ENCODE measurements at regions not wholly inside any gene's neighbourhood (a gene's known extent, or its start where the extent isn't known, plus 50 kb on each side); places are given as distances from the start of the nearest gene placed in this dataset.
"Not testable (repeated sequence)": the region's sequence is repeated elsewhere in the genome, so short reads cannot be mapped to it uniquely, and the experiment has no call there.

DNA sequence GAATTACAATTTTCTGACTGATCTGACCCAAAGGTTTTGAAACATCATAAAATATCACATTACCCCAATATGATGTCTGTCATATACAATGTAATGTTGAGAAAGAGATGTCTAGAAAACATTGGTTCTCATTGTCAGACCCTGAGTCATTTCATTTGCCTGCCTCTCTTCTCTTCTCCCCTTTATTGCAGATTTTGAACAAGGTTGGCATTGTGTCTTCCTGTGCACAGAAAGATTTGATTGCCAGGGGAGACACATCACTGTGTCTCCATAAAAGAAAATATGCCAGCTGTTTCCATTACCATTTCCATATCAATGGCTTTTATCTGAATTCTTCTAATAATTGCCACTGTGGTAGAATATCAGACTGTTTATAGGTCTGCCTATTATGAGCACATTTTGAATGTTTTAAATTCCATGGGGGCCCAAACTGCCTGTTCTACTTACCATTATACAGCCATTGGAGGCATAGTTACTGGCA is 65.6 kb downstream of the IFI44 start:
- FAIRE-seq: no peak

DNA sequence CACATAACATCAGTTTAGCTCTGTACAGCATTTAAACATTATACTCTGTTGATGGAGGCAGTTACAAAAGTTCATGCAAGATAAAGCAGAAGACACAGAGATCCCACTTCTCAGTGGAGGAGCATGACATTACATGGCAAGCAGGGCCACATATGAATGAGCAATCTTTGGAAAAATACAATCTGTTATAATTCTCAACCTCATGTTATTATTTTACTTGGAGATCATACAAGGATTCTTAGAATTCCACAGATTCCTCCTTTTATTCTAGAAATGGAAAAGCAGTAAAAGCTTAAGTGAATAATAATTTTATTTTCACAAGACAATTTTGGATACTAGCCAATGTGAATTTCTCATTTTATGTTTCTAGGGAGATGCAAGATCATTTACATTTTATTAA is 66.6 kb downstream of the IFI44 start:
- FAIRE-seq: no peak

More for the DNA sequence above, 65.6 kb downstream of the IFI44 start:
- peak; percentile 54 for DNase-seq (ENCODE audit: low spot score)

DNA sequence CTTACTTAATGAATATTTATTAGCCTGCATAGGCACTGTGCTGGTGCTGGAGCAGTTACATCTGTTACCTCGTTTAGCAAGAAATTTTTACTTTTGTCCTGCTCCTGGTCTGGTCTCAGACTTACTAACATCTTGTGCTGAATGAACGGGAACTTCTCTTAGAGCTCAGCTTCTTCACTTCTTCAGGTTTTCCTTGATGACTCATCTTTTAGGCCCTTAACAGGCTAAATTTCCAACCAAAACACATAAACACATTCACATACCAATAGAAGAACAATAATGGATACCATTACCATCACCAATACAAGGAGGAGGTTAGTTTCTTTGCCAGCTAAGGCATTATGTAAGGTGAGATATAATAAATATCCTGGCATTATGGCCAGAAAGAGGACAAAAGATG is 68.9 kb downstream of the IFI44 start:
- FAIRE-seq (peak; percentile 32), DNase-seq (ENCODE audit: low spot score) (peak; percentile 12)

More for the DNA sequence above, 66.6 kb downstream of the IFI44 start:
- peak; percentile 9 for DNase-seq (ENCODE audit: low spot score)

GRCh38 chr1:78721136-78721535 is 71.5 kb downstream of the IFI44 start:
- no peak for FAIRE-seq
- no peak for DNase-seq (ENCODE audit: low spot score)

DNA sequence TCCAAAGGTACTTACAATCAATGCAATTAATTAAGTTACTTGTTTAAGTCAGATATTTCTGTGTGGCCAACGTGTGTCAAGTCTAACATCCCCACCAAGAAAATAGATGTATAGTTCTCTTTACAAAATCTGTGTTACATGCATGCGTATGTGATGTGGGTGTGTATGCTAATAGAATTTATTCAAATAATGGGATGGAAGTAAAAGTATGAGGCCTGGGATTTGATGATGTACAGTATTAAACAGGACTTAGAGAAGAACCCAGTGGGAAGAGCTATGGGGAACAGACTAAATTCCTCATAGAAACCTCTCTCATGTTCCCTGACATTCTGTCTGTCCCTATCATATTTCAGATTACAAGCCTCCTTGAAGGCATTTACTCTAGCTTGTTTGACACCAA is 72.5 kb downstream of the IFI44 start:
- DNase-seq (ENCODE audit: low spot score): no peak
- no peak for FAIRE-seq

- DNase-seq (ENCODE audit: low spot score) (no peak), FAIRE-seq (no peak)
Observed at GRCh38 chr1:78722521-78722920, 72.9 kb downstream of the IFI44 start.

- DNase-seq (ENCODE audit: low spot score) (no peak), FAIRE-seq (no peak)
Observed at GRCh38 chr1:78722947-78723346, 73.3 kb downstream of the IFI44 start.

DNA sequence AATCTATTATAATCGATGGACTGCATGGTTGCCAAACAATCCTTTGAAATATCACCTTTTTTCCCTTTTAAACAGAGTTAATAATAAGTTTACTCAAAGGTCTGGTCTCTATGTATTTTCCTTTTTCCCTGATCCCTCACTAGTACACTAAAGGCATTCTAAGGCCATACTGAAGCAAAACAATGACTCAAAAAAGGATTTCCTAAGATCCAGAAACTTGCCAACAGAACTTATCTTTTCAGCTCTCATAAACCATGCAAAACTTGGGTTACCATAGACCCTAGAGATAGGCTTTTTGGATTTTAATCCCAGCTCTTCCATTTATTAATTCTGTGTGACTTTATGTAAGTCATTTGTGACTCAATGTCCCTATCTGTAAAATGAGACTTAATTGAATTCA is 77.1 kb downstream of the IFI44 start:
- FAIRE-seq: no peak
- no peak for DNase-seq (ENCODE audit: low spot score)

DNA sequence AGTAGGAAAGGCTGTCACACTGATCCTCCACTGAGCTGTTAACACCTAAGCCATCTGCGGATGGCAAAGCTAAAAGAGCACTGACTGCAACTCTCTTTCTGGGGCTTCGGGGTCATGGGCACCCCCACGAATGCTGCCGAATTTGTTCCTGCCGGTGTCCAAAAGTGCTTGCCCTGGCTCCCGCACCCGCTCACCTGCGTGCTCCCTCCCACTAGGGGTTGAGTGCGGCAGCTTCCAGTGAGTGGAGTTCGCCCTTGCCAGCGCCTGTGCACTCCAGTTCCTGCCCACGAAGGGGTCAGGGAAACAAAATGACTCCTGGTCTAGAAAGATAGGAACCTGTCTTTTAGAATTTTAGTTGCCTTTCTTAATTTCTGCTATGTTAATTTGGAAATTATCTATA is 78.7 kb downstream of the IFI44 start:
- FAIRE-seq: no peak

GRCh38 chr1:78730054-78730453 is 80.4 kb downstream of the IFI44 start:
- DNase-seq (ENCODE audit: low spot score) (no peak), FAIRE-seq (no peak)

More for the DNA sequence above, 78.7 kb downstream of the IFI44 start:
- DNase-seq (ENCODE audit: low spot score): no peak

DNA sequence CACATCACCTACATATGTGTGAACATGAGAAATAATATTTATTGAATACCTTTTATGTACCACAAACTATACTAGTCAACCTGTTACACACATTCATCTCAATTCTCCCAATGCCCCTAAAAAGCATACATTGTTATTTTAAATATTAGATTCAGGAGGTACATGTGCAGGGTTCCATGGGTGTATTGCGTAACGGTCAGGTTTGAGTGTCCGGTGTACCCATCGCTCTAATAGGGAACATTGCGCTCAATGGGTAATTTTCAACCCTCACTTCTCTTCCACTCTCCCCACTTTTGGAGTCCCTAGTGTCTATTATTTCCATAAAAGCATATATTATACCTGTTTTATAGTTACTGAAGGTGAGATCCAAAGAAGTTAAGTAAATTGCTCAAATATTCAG is 82.0 kb downstream of the IFI44 start:
- DNase-seq (ENCODE audit: low spot score): no peak
- FAIRE-seq: no peak

DNA sequence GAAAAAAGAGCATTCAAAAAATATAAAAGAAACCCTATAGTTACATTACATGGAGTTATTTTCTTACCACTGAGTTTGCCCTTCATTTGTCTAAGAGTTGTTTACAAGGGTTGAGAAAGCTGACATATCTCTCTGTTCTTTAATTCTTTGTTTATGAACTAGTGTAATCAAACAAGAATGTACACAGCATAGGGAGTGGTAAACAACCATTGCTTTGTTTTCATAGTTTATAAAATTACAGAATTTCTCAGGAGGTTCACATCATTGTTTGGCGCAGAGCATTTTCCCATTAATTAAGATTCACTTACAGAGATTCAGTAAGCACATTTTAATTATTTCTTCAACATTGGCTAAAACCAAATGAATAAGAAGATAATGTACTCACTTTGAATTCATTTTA is 87.6 kb downstream of the IFI44 start:
- DNase-seq (ENCODE audit: low spot score): no peak
- FAIRE-seq: no peak

GRCh38 chr1:78743626-78744025 is 94.0 kb downstream of the IFI44 start:
- FAIRE-seq: no peak
- DNase-seq (ENCODE audit: low spot score): no peak

DNA sequence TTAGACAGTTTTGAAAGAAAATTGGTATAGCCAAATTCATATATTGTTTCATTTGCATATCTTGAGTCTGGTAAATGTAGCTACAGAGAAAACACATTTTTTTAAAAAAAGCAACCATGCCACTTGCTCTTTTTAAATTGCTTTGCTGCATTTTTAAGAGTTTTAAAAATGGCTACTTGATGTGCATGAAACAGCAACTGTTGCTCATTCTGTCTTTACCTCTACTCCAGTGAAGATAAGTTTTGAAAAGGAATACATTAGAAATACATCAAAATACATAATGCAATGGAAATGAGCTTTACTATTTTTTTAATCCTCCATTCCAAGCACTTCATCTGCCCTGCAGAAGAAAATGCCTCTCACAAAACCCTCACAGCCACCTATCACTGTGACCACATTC is 95.5 kb downstream of the IFI44 start:
- DNase-seq (ENCODE audit: low spot score): no peak
- FAIRE-seq: no peak

DNA sequence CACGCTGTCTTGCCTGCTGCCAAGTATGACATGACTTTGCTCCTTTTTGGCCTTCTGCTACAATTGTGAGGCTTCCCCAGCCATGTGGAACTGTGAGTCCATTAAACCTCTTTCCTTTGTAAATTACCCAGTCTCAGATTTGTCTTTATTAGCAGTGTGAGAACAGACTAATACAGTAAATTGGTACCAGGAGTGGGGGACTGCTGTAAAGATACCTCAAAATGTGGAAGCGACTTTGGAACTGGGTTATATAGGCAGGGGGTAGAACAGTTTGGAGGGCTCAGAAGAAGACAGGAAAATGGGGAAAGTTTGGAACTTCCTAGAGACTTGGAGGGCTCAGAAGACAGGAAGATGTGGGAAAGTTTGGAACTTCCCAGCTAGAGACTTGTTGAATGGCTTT is 104.0 kb downstream of the IFI44 start:
- not testable (repeated sequence) for DNase-seq (ENCODE audit: low spot score); FAIRE-seq

- no peak for FAIRE-seq
Observed at GRCh38 chr1:78755986-78756385, 106.4 kb downstream of the IFI44 start.

DNA sequence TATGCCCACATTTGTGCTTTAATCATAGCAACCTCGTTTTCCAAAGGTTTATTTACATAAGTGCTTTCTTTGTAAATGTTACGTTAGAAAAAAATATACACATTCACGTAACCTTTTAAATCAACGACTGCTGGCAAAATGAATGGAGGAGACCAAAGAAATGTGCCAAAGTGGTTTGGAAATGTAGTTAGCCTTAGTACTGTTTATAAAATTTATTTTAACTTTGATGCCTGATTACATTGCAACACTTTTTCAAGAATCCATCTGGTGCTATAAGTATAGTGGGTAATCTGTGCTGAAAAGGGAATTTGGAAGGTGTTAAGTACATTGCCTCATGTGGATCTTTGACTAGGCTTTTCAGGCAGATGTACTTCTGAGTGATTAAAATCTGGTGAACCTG is 108.9 kb downstream of the IFI44 start:
- no peak for DNase-seq (ENCODE audit: low spot score)
- no peak for FAIRE-seq

More at GRCh38 chr1:78755986-78756385, 106.4 kb downstream of the IFI44 start:
- DNase-seq (ENCODE audit: low spot score): no peak

- DNase-seq (ENCODE audit: low spot score) (no peak), FAIRE-seq (no peak)
Observed at GRCh38 chr1:78759881-78760280, 110.2 kb downstream of the IFI44 start.

DNA sequence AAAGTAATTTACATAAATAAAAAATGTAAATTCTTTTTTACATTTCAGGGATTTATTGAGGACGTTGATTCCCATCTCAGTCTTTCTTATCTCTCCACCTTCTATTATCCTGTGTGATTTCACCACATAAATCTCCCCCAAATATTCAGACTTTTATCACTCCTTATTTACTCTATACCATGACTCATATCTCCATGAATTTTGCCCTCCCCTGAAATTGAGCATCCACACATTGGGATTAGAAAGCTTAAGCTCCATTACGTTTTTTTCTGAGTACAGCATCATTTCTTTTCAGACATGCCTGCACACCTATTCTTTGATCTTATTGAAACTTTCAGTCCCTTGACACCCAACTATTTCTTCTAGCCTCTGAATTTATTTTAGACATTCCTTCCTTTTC is 111.2 kb downstream of the IFI44 start:
- FAIRE-seq: no peak
- DNase-seq (ENCODE audit: low spot score): peak; percentile 17

GRCh38 chr1:78762113-78762512 is 112.5 kb downstream of the IFI44 start:
- no peak for DNase-seq (ENCODE audit: low spot score)
- no peak for FAIRE-seq

- no peak for DNase-seq (ENCODE audit: low spot score)
- FAIRE-seq: no peak
Observed at GRCh38 chr1:78765489-78765888, 115.9 kb downstream of the IFI44 start.

GRCh38 chr1:78779831-78780230 is 130.2 kb downstream of the IFI44 start:
- DNase-seq (ENCODE audit: low spot score) (no peak), FAIRE-seq (no peak)

DNA sequence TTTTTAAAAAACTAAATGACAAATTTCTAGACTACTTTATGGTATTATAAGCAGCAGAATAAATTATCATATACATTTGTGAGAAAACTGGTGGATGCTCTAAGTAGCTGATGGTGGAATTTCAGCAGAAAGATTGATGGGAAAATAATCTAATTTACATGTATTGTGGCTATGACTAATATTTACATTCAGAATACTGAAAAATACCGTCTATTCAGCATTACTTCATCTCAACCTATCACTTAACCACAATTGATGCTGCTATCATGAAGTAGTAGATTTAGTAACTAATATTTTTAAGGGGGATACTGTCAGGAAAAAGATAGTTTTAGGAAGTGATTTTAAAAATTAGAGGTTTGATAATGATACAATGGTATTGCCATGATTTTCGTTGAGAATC is 137.9 kb downstream of the IFI44 start:
- DNase-seq (ENCODE audit: low spot score) (no peak), FAIRE-seq (no peak)

DNA sequence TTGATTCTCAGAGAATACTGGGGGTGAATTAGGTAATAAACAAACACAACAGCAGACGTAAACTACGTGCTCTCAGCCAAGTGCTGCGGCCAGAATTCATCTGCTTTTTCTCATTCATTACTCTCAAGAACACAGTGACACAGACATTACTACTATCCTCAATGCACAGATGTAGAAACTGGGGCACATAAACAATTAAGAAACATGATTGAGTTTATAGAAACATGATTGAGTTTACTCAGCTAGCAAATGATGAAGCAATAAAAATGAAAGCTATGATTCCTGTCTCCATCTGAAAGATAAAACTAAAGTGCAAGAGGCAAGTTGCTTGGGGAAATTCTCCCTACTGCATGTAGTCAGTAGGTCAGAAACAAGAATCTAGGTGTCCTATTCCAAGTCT is 140.5 kb downstream of the IFI44 start:
- no peak for FAIRE-seq
- no peak for DNase-seq (ENCODE audit: low spot score)

Measured in urothelium cell line (cell line).